LNCAP (cell line): ENCODE measurements at regions not wholly inside any gene's neighbourhood (a gene's known extent, or its start where the extent isn't known, plus 50 kb on each side); places are given as distances from the start of the nearest gene placed in this dataset.

Source experiments
- TF ChIP-seq, protein P1 (sequence below): fragments of 450-650 bp; IDR thresholded peaks from 2 replicates; pipeline ENCODE4 v1.5.1; 2017; ENCODE audit warnings: mild to moderate bottlenecking

DNA sequence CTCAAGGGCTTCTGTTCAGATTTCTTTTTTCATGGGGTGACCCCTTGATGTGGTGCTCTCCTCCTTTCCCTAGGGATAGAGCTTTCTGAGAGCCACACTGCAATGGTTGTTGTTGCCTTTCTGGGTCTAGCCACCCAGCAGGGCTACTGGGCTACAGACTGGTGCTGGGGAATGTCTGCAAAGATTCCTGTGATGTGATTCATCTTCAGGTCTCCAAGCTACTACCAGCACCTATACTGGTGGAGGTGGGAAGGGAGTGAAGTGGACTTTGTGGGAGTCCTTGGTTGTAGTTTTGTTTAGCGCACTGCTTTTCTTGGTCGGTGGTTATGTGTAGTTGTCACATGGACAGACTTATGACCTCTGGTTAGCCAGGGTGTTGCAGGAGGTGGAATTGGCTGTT lies 392.3 kb upstream of the CNTN6 start:
- TF ChIP-seq, protein P1, sequence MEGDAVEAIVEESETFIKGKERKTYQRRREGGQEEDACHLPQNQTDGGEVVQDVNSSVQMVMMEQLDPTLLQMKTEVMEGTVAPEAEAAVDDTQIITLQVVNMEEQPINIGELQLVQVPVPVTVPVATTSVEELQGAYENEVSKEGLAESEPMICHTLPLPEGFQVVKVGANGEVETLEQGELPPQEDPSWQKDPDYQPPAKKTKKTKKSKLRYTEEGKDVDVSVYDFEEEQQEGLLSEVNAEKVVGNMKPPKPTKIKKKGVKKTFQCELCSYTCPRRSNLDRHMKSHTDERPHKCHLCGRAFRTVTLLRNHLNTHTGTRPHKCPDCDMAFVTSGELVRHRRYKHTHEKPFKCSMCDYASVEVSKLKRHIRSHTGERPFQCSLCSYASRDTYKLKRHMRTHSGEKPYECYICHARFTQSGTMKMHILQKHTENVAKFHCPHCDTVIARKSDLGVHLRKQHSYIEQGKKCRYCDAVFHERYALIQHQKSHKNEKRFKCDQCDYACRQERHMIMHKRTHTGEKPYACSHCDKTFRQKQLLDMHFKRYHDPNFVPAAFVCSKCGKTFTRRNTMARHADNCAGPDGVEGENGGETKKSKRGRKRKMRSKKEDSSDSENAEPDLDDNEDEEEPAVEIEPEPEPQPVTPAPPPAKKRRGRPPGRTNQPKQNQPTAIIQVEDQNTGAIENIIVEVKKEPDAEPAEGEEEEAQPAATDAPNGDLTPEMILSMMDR = no peak

DNA sequence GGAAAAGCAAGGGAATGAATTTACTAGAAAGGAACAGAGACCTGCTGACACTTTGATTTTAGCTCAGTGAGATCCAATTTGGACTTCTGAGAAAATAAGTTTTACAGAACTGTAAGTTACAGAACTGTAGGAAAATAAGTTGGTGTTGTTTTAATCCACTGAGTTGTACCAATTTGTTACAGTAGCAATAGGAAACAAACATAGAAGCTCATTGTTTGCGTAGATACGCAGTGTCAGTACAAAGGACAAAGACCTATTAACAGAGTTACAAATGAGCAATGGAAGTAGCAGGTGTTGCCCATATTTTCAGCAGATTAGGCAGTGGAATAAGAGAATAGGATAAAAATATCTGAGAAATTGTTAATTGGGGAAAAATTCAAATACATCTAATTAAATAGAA lies 385.8 kb upstream of the CNTN6 start:
- TF ChIP-seq, protein P1 = no peak

DNA sequence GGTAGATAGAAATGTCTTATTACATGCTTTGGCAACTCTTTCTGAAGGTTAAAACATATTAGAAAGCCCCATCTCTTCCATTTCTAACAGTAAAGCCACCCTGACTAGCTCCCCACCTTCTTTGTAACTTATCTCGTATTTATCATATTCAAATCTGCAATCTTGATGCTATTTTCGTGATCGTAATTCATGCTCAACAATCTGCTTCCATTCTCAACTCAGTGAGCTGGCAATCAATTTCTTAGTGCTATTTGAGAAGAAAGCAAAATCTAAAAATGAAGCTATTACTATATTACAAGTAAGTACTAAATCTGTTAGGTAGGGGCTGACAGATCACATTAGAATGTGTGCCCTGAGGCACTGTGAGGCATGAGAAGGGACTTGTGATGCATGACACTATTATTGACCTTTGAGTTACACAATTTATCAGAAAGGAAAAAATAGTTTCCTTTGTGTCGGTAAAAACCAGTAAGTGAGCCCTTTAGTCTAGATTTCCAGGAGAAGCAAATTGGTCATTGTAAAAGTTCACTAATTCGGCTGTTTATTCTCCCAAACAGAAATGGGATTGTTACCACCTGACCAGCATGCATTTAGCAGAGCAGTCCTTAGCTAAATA lies 379.7 kb upstream of the CNTN6 start:
- TF ChIP-seq, protein P1 = no peak

DNA sequence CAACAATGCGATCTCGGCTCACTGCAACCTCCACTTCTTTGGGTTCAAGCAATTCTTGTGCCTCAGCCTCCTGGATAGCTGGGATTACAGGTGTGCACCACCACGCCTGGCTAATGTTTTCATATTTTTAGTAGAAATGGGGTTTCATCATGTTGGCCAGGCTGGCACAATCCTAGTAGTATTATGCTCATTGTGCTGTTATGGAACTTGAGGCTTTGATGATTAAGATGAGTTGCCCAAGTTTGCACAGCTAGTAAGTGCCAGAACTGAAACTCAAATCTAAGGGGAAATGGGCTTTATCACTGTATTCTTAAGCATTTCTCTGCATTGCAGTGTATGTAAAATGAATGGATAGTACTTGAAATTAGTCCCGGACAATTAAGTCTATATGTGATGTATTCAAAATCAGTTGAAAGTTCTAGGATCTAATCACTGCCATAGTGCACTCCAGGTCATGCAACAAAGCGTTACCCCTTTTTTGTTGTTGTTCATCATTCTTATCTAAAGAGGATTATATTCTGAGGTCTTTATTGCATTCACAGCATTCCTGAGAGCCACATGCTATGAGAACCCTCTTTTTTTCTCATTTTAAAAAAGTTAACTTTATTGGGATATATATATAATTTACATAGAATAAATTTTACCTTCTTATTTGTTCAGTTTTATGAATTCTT lies 378.7 kb upstream of the CNTN6 start:
- TF ChIP-seq, protein P1 = no peak

DNA sequence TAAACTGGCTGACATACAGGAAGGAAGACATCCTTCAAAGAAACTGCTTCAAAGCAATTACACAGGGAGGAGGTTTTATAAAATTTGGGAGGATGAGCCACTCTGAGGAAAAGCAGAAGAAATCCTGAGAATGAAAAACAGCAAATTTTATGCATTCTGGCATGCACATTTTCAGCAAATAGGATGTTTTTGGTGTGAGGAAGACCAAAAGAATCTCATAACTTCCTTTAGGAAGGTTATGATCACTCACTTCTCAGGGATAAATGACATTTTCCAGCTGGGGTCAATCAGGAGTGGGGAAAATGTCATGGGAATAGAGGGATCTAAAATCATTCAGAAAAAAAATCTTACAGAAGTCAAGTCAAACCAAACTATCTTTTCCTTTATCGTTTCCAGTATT lies 371.7 kb upstream of the CNTN6 start:
- TF ChIP-seq, protein P1 = no peak

DNA sequence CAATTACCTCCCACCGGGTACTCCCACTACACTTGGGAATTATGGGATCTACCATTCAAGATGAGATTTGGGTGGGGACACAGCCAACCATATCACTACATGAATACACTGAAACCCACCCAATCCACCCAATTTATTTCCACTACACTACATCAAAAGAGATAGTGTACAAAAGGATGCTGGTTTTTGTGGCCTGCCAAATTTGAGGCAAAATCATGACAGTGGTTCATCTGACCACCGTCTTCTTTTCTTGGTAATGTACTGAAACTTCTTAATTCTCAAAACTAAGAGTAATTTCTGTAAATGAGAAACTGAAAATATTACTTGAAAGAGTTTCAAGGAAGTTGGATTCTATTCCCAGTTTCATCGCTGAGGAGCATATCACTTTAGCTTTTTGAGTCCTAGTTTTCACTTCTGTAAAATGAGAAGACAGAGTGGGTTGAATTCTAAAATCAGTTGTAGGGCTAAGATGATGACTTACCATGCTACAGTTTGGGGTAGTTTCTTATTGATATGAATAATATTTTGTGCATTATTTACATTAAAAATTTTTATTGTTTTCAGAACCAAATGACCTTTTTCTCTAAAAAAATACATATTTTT lies 360.4 kb upstream of the CNTN6 start:
- TF ChIP-seq, protein P1 = no peak

DNA sequence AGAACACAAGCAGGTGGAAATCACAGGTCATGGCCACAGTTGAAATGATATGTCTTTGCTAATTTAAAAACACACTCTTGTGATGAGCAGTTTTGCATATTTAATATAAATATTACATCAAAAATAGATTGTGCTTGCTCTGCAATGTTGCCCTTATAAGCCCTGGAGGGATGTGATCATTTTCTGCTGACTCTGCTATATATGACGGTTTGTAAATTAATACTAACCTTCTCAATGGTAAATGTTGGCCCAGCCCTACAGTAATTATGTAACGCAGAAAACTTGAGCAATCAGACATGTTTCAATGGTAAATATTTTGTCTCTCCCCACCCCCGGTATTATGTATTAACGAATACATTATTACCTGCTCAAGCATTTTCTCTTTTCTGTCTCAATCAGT lies 359.5 kb upstream of the CNTN6 start:
- TF ChIP-seq, protein P1 = no peak
